Retinal pigment epithelial cell (primary cell): ENCODE measurements at regions not wholly inside any gene's neighbourhood (a gene's known extent, or its start where the extent isn't known, plus 50 kb on each side); places are given as distances from the start of the nearest gene placed in this dataset.
"Not testable (repeated sequence)": the region's sequence is repeated elsewhere in the genome, so short reads cannot be mapped to it uniquely, and the experiment has no call there.

Experiments used
- DNase-seq: peaks from one replicate; pipeline ENCODE4 v3.0.0-alpha.2; 2010; ENCODE audit warnings: low read depth
- H3K4me3 ChIP-seq: 2 replicates; pipeline ENCODE4 v1.5.1; 2011; ENCODE audit warnings: mild to moderate bottlenecking, low read length, control low read depth, moderate library complexity
- CTCF ChIP-seq: conservative IDR thresholded peaks from 2 replicates; pipeline ENCODE4 v1.5.1; 2011; ENCODE audit warnings: low read depth, low read length, control low read depth, inconsistent platforms

GRCh38 chr7:123270570-123270969, 70.8 kb upstream of the SLC13A1 start:
- no peak overlapping the region for H3K4me3 ChIP-seq
- no peak for TF ChIP-seq CTCF
- no peak for DNase-seq

GRCh38 chr7:123265853-123266252, 66.1 kb upstream of the SLC13A1 start:
- no peak for TF ChIP-seq CTCF
- no peak for DNase-seq
- H3K4me3 ChIP-seq: no peak overlapping the region

GRCh38 chr7:123264820-123265219, 65.1 kb upstream of the SLC13A1 start:
- DNase-seq, H3K4me3 ChIP-seq: not testable (repeated sequence)

- no peak for TF ChIP-seq CTCF
- no peak for DNase-seq
Observed at GRCh38 chr7:123260428-123260960, 60.7 kb upstream of the SLC13A1 start.

GRCh38 chr7:123259759-123260158, 60.0 kb upstream of the SLC13A1 start:
- no peak for DNase-seq
- no peak overlapping the region for H3K4me3 ChIP-seq
- no peak for TF ChIP-seq CTCF

More at GRCh38 chr7:123260428-123260960, 60.7 kb upstream of the SLC13A1 start:
- H3K4me3 ChIP-seq: no peak overlapping the region
